Lower leg skin (tissue), 4 donors: ENCODE measurements at regions not wholly inside any gene's neighbourhood (a gene's known extent, or its start where the extent isn't known, plus 50 kb on each side); places are given as distances from the start of the nearest gene placed in this dataset.
"Not testable (repeated sequence)": the region's sequence is repeated elsewhere in the genome, so short reads cannot be mapped to it uniquely, and the experiment has no call there.

Experiments used
- DNase-seq, 2 donors: peaks; one replicate each; pipeline ENCODE4 v3.0.0-alpha.2; 2019; ENCODE audit warnings: low spot score in 2 of 2
- H3K4me3 ChIP-seq: fragments of 200-600 bp; sonication (generic); 2 replicates; pipeline ENCODE4 v1.5.1; 2017; ENCODE audit warnings: mild to moderate bottlenecking, low read depth; ENCODE audit not compliant: poor library complexity, severe bottlenecking
- POLR2A ChIP-seq, 2 donors: fragments of 450-650 bp; IDR thresholded peaks; one replicate each; pipeline ENCODE4 v1.6.1; 2016 to 2017; ENCODE audit warnings: antibody characterized with exemption in 2 of 2, mild to moderate bottlenecking in 1 of 2, moderate library complexity in 1 of 2
- WGBS, 2 donors: methylation state at CpG; one replicate each; pipeline ENCODE4 v1.1.5; 2018; 5-methylcytosine and 5-hydroxymethylcytosine counted together
- intact Hi-C: fragments of 100-400 bp; cut with DNase I; formaldehyde crosslinking; loops from one replicate; pipeline ENCODE4 v1.15.0; 2023; ENCODE audit warnings: low total_unique reads
- TF ChIP-seq, protein P1 (sequence below), 3 donors: fragments of 450-650 bp; IDR thresholded peaks; one replicate each; pipeline ENCODE4 v1.5.1; 2016; ENCODE audit warnings: antibody characterized with exemption in 3 of 3, mild to moderate bottlenecking in 3 of 3, moderate library complexity in 2 of 3

DNA sequence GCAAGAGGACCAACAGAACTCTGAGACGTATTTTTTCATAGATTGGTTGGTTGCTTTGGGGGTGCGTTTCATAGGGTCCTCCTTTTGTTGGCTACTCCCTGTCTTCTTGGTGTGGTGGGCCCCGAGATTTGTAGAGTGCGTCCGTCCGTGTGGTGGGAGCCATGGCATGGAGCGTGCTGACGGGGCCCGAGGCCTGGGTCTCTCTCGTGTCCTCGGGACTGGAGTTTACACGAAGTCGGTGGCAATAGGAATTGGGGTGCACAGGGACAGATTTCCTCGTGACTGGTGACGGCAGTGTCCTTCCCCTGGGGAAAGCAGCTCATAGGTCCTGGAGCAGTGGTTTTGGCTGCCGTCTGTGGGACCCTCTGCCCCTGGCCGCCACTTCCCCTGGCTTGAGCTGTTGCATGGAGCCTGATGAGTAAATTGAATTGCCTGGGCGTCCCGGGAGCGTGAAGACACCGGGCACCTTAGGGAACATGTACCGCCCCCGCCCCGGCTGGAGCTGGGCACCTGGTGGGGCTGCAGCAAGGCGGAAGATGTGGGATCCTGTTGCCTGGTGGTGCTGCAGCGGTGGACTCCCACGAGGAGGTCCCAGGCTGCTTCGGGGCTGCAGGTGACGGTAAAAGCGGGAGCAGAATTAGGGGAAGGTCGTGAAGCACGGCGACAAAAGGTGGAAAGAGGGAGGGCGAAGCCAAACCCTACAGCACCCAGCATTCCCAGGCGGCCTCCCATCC is 153.7 kb upstream of the ALG10B start:
- no peak overlapping the region for H3K4me3 ChIP-seq
- 92 to 94% methylated on average over 28 to 35 of the region's 35 CpGs for WGBS, 2 donors
- no peak for TF ChIP-seq POLR2A (IDR thresholded peaks at IDR 0.05)
- TF ChIP-seq, protein P1, sequence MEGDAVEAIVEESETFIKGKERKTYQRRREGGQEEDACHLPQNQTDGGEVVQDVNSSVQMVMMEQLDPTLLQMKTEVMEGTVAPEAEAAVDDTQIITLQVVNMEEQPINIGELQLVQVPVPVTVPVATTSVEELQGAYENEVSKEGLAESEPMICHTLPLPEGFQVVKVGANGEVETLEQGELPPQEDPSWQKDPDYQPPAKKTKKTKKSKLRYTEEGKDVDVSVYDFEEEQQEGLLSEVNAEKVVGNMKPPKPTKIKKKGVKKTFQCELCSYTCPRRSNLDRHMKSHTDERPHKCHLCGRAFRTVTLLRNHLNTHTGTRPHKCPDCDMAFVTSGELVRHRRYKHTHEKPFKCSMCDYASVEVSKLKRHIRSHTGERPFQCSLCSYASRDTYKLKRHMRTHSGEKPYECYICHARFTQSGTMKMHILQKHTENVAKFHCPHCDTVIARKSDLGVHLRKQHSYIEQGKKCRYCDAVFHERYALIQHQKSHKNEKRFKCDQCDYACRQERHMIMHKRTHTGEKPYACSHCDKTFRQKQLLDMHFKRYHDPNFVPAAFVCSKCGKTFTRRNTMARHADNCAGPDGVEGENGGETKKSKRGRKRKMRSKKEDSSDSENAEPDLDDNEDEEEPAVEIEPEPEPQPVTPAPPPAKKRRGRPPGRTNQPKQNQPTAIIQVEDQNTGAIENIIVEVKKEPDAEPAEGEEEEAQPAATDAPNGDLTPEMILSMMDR (IDR thresholded peaks at IDR 0.05), result no peak
- intact Hi-C loops, result no loop called here
- peak in 1 of 2 donors; percentile 82 for DNase-seq

DNA sequence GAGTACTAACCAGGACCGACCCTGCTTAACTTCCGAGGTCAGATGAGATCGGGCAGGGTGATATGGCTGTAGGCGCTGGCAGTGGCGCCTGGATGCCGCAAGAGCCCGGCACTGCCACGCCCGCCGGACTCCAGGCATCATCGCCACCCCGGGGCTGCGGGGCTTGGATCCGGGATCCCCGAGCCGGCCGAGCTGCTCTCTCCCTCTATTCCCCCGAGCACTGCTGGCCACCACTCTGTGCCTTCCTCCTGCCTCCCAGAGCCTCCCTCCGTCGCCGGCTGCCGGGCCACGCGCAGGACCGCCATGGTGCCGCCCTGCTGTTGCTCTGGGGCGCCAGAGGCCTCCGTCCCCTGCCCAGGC is 153.2 kb upstream of the ALG10B start:
- 87% methylated on average over 14 to 28 of the region's 28 CpGs for WGBS, 2 donors
- peak in 1 of 2 donors; percentile 80 for DNase-seq
- TF ChIP-seq, protein P1 (IDR thresholded peaks at IDR 0.05), result no peak
- no peak overlapping the region for H3K4me3 ChIP-seq
- intact Hi-C loops, result no loop called here

DNA sequence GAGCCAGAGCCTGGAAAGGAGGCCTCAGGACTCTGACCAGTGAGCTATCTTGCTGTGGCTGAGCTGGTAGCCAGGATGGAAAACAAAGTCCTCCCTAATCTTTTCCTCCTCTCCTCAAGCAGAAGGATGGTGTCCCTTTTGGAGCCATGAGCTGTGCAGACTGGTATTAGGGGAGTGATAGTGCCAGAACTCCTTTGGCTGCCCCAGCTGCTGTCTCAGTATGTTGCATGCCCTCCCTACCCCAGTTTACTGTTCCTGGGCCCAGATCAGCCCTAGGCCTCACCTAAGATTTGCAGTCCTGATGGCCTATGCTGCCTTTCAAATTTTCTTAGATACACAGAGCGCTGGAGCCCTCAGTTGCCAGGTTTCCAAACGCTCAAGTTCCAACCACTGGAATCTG is 150.3 kb upstream of the ALG10B start:
- intact Hi-C loops, result no loop called here
- no peak for DNase-seq
- no peak for TF ChIP-seq POLR2A (IDR thresholded peaks at IDR 0.05)
- TF ChIP-seq, protein P1 (IDR thresholded peaks at IDR 0.05), result no peak
- no peak overlapping the region for H3K4me3 ChIP-seq
- WGBS, 2 donors, result 91 to 92% methylated on average over 2 of the region's 2 CpGs

DNA sequence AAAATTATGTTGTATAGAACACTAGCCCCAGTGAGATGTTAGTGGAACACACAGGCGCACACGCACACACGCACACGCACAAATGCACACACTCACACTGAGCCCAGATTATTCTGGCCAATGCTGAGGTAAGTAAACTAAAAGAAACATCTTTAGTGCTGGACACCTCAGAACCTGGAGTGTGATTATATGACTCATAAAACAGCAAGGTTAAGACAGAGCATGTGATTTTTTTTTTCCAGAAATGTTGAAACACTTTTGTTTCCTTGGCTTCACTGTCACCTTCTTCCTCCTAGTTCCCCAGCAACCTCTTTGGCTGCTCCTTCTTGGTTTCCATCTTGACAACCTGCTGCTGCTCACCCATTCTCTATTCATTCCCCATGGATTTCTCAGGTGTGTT is 141.0 kb upstream of the ALG10B start:
- no peak for DNase-seq
- WGBS, 2 donors, result 92 to 94% methylated on average over 4 of the region's 4 CpGs
- intact Hi-C loops, result no loop called here
- TF ChIP-seq POLR2A (IDR thresholded peaks at IDR 0.05), result no peak
- TF ChIP-seq, protein P1 (IDR thresholded peaks at IDR 0.05), result no peak
- H3K4me3 ChIP-seq, result no peak overlapping the region

DNA sequence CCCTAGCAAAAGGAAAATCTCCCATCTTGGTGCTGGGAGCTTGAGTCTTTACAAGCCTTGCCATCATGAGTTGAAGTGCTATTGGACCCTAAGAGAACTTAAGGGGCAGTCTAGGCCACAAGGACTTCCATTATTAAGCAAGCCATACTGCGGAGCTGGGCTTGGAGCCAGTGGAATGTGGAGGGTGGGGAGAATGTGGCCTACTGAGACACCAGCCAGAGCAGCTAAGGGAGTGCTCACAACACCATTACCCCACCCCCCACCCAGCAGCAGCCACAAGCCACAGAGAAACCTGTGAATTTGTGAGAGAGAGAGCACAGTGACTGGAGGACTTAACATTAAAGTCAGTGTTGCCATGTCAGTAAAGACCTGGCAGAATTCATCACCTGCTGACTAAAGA is 133.0 kb upstream of the ALG10B start:
- WGBS, 2 donors, result 67 to 91% methylated on average over 1 of the region's 1 CpG
- DNase-seq, intact Hi-C loops, H3K4me3 ChIP-seq: not testable (repeated sequence)

DNA sequence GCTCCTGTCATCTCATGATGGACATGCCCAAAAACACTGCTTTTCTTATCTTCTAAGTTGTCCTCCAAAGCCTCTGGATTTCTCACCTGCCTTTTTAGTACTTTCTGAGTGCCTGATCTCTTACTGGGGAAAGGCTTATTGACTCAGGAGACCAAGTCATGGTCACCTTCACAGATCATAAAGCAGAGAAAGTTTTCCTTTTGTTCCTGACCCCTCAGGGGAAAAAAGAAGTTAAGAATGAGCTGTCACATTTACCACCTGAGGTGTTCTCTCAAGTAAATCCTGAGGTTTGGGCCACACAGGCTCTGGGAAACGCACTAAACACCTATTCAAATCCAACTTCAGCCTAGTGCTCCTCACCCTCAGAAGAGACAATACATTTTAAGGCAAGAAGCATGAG is 119.3 kb upstream of the ALG10B start:
- 45 to 69% methylated on average over 1 of the region's 1 CpG for WGBS, 2 donors
- H3K4me3 ChIP-seq, intact Hi-C loops, DNase-seq: not testable (repeated sequence)
